HFF-Myc (cell line): ENCODE measurements at regions not wholly inside any gene's neighbourhood (a gene's known extent, or its start where the extent isn't known, plus 50 kb on each side); places are given as distances from the start of the nearest gene placed in this dataset.

Source experiments
- DNase-seq: peaks from one replicate; pipeline ENCODE4 v3.0.0-alpha.2; 2011; ENCODE audit warnings: low read depth; ENCODE audit errors: extremely low read depth
- H3K4me3 ChIP-seq: replicated peaks from 2 replicates; pipeline ENCODE4 v1.5.1; 2011; ENCODE audit warnings: low read depth, mild to moderate bottlenecking, control low read depth, low read length
- TF ChIP-seq, protein P1 (sequence below): IDR thresholded peaks from 2 replicates; pipeline ENCODE4 v1.5.1; 2012; ENCODE audit warnings: mild to moderate bottlenecking, low read depth, low read length, control low read depth; ENCODE audit errors: missing control alignments

DNA sequence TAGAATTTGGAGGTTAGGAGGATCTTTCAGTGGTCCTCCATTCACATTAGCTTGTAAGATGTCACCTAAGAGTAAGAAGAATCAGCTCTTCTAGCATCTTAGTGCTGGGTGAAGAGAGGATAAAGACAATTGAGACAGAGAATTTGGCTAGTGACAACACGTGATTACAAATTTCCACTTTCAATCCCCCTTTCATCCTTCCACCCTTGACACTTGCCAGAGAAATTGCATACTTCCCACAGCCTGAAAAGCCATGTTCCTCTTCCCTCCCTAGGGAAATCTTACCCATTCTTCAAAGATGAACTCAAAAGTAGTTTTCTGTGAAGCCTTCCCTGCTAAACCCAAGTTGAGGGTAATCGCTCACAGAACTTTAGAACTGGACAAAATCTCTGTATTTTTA lies 282.6 kb upstream of the PTGER4 start:
- H3K4me3 ChIP-seq: no peak overlapping the region
- DNase-seq: no peak
- TF ChIP-seq, protein P1, sequence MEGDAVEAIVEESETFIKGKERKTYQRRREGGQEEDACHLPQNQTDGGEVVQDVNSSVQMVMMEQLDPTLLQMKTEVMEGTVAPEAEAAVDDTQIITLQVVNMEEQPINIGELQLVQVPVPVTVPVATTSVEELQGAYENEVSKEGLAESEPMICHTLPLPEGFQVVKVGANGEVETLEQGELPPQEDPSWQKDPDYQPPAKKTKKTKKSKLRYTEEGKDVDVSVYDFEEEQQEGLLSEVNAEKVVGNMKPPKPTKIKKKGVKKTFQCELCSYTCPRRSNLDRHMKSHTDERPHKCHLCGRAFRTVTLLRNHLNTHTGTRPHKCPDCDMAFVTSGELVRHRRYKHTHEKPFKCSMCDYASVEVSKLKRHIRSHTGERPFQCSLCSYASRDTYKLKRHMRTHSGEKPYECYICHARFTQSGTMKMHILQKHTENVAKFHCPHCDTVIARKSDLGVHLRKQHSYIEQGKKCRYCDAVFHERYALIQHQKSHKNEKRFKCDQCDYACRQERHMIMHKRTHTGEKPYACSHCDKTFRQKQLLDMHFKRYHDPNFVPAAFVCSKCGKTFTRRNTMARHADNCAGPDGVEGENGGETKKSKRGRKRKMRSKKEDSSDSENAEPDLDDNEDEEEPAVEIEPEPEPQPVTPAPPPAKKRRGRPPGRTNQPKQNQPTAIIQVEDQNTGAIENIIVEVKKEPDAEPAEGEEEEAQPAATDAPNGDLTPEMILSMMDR: no peak

DNA sequence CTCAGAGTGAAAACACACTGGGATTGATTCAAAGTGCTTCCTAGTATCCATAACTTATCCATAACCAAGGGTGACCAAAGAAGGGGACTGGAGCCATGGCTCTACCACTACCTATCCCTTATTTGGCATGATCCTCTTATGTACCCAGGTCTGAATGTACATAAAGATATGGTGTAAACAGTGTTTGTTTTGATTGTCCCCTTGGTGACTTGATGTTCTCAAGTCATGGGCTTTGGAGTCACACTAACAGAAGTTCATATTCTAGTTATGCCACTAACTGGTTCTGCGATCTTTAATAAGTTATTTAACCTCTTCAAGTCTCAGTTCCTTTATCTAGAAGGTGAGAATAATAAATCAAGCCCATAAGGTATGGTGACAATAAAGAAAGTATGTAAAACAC lies 283.4 kb upstream of the PTGER4 start:
- H3K4me3 ChIP-seq: no peak overlapping the region
- TF ChIP-seq, protein P1: no peak
- no peak for DNase-seq

DNA sequence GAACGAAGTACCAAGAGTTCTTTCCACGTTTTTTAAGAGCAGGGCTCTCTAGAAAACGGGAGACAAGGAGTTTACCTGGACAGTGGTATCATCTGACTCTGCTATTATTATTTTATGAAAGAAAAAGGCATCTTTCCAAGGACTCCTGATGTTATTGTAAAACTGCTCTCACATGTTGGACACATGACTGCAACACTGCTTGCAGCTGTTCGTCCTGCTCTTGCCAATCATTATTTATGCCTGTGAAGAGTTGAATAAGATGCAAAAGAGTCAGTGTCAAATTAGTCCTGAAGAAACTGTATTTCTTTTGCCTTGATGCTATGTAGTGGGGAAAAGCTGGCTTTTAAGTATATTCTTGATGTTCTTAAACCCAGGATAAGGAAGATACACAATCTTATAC lies 284.5 kb upstream of the PTGER4 start:
- TF ChIP-seq, protein P1: no peak
- H3K4me3 ChIP-seq: no peak overlapping the region
- DNase-seq: no peak

DNA sequence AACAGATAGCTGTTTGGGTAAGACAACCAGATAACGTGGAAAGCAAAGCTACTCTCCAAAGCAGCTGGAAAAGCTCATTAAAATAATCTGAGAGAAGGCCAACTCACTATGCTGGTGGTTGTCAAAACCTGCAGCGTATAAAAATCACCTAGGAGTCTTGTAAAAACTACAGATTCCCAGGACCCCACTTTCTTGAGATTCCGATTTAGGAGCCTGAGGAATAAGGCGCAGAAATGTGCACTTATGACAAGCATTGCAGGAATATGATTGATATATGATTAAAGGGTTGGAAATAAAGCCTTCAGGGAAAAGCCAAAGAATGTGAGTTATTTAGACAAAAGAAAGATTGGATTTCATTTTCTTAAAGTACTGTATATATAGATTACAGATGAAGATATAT lies 285.0 kb upstream of the PTGER4 start:
- DNase-seq: no peak
- H3K4me3 ChIP-seq: no peak overlapping the region
- TF ChIP-seq, protein P1: no peak

DNA sequence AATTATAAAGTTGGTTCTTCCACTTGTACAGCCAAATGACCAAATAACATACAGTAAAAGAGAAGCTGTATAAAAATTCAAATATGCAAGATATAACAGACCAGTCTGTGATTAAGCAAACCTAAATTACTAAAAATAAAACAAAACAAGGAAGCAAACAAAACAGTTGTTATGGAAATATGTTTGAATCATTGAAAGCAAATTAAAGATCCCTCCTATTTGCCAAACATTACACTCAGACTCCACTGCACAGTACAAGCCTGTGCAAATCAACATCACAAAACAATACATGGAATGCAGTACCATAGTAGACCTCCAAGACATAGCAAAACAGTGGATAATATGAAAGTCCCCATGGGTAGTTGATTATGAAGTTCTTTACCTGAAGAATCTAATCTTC lies 288.1 kb upstream of the PTGER4 start:
- no peak for DNase-seq
- H3K4me3 ChIP-seq: no peak overlapping the region
- TF ChIP-seq, protein P1: no peak

DNA sequence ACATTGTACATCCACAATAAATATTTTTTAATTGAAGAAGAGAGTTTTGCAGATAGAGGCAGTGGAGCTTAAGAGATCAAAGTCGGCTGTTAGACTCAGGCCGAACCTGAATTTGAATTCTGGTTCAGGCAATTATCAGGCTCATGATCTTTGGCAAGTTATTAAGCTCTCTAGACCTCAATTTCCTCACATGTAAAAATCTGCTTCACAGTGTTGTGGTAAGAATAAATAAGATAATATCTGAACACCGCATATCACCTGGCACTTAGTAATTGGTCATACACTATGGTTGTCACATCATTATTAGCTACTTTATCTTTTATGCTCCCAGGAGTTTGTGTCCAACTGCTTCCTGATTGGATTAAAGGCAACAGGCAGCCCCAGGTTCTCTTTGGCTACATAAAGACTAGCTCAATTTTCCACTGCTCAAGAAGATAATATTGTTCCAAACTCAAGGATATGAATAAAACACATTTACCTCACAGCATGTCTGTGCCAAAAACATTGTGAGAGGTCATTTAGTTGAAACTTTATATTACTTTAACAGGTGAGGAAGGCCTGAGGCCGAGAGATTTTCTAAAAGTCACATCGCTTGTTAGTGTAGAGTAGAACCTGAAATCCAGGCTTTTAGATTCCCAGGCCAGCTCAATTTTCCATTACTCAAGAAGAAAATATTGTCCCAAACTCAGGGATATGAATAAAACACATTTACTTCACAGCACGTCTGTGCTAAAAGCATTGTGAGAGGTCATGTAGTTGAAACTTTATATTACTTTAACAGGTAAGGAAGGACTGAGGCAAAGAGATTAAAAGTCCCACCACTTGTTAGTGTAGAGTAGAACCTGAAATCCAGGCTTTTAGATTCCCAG lies 289.2 kb upstream of the PTGER4 start:
- no peak overlapping the region for H3K4me3 ChIP-seq
- DNase-seq: no peak
- TF ChIP-seq, protein P1: no peak
